ENCODE measurements at regions not wholly inside any gene's neighbourhood (a gene's known extent, or its start where the extent isn't known, plus 50 kb on each side); places are given as distances from the start of the nearest gene placed in this dataset.

DNA sequence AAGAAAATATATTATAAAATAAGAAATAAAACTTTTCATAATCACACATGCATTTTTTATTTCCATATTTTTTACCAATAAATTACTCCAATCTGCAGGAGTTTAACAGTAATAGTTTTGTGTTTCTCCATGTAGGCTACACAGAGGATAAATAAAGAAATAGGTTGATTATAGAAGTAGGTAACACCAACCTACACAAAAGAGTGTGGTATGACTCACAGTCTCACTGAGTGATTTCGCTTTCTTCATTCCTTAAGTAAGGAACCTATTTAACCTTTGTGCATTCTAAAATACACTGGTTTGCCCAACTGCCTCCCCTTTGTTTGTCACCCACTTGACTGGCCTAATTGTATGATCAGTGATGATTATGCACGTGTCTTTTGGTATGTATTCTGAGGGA lies 244.2 kb upstream of the RIMS1 start:
- TF ChIP-seq, protein P1, sequence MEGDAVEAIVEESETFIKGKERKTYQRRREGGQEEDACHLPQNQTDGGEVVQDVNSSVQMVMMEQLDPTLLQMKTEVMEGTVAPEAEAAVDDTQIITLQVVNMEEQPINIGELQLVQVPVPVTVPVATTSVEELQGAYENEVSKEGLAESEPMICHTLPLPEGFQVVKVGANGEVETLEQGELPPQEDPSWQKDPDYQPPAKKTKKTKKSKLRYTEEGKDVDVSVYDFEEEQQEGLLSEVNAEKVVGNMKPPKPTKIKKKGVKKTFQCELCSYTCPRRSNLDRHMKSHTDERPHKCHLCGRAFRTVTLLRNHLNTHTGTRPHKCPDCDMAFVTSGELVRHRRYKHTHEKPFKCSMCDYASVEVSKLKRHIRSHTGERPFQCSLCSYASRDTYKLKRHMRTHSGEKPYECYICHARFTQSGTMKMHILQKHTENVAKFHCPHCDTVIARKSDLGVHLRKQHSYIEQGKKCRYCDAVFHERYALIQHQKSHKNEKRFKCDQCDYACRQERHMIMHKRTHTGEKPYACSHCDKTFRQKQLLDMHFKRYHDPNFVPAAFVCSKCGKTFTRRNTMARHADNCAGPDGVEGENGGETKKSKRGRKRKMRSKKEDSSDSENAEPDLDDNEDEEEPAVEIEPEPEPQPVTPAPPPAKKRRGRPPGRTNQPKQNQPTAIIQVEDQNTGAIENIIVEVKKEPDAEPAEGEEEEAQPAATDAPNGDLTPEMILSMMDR (IDR thresholded peaks at IDR 0.05), result no peak
- TF ChIP-seq EZH2phosphoT487 (IDR thresholded peaks at IDR 0.05) (no peak), EZH2 (IDR thresholded peaks at IDR 0.05) (no peak)

Data from neural progenitor cell (in vitro differentiated cells).